ENCODE measurements at regions not wholly inside any gene's neighbourhood (a gene's known extent, or its start where the extent isn't known, plus 50 kb on each side); places are given as distances from the start of the nearest gene placed in this dataset.

GRCh38 chr16:6345090-6345489, 987.6 kb upstream of the RBFOX1 start:
- CTCF ChIA-PET, result no interaction called here
- H3K36me3 ChIP-seq (ENCODE audit: control insufficient read depth, insufficient read depth, low read length), result no peaks in the 10 kb centered on the region
- POLR2A ChIA-PET, result no interaction called here
- TF ChIP-seq CTCF (IDR thresholded peaks at IDR 0.05; ENCODE audit: insufficient read depth, low read depth, low read length), result no peak
- H3K27me3 ChIP-seq (ENCODE audit: control insufficient read depth, insufficient read depth, low read length), result no peaks in the 10 kb centered on the region
- no peak for DNase-seq (ENCODE audit: low read depth)
- H3K4me3 ChIP-seq (ENCODE audit: low read depth, low read length), result no peak overlapping the region

GRCh38 chr16:6343157-6343556, 989.5 kb upstream of the RBFOX1 start:
- no peaks in the 10 kb centered on the region for H3K36me3 ChIP-seq (ENCODE audit: control insufficient read depth, insufficient read depth, low read length)
- ChIA-PET POLR2A (no interaction called here), CTCF (no interaction called here)
- no peak for TF ChIP-seq CTCF (IDR thresholded peaks at IDR 0.05; ENCODE audit: insufficient read depth, low read depth, low read length)
- no peak overlapping the region for H3K4me3 ChIP-seq (ENCODE audit: low read depth, low read length)
- DNase-seq (ENCODE audit: low read depth), result no peak
- H3K27me3 ChIP-seq (ENCODE audit: control insufficient read depth, insufficient read depth, low read length), result no peaks in the 10 kb centered on the region

GRCh38 chr16:6341981-6342380, 990.7 kb upstream of the RBFOX1 start:
- DNase-seq (ENCODE audit: low read depth), result no peak
- no peaks in the 10 kb centered on the region for H3K27me3 ChIP-seq (ENCODE audit: control insufficient read depth, insufficient read depth, low read length)
- no peak for TF ChIP-seq CTCF (IDR thresholded peaks at IDR 0.05; ENCODE audit: insufficient read depth, low read depth, low read length)
- H3K36me3 ChIP-seq (ENCODE audit: control insufficient read depth, insufficient read depth, low read length), result no peaks in the 10 kb centered on the region
- POLR2A ChIA-PET, result no interaction called here
- H3K4me3 ChIP-seq (ENCODE audit: low read depth, low read length), result no peak overlapping the region
- CTCF ChIA-PET, result no interaction called here

- Histone ChIP-seq H3K27me3 (ENCODE audit: control insufficient read depth, insufficient read depth, low read length) (no peaks in the 10 kb centered on the region), H3K36me3 (ENCODE audit: control insufficient read depth, insufficient read depth, low read length) (no peaks in the 10 kb centered on the region), H3K4me3 (ENCODE audit: low read depth, low read length) (no peak overlapping the region)
- ChIA-PET CTCF (no interaction called here), POLR2A (no interaction called here)
- DNase-seq (ENCODE audit: low read depth), result no peak
- peak; percentile 32; the same call in 1 of the 2 replicates for TF ChIP-seq CTCF (IDR thresholded peaks at IDR 0.05; ENCODE audit: insufficient read depth, low read depth, low read length)
These were observed 997.6 kb upstream of the RBFOX1 start for GRCh38 chr16:6335072-6335471.

- CTCF ChIA-PET, result no interaction called here
- TF ChIP-seq CTCF (IDR thresholded peaks at IDR 0.05; ENCODE audit: insufficient read depth, low read depth, low read length), result no peak
- no peak for DNase-seq (ENCODE audit: low read depth)
- H3K27me3 ChIP-seq (ENCODE audit: control insufficient read depth, insufficient read depth, low read length), result no peaks in the 10 kb centered on the region
- no peak overlapping the region for H3K4me3 ChIP-seq (ENCODE audit: low read depth, low read length)
- H3K36me3 ChIP-seq (ENCODE audit: control insufficient read depth, insufficient read depth, low read length), result no peaks in the 10 kb centered on the region
- POLR2A ChIA-PET, result no interaction called here
These were observed 1000.9 kb upstream of the RBFOX1 start for GRCh38 chr16:6331770-6332169.
